SK-N-MC (cell line): ENCODE measurements at regions not wholly inside any gene's neighbourhood (a gene's known extent, or its start where the extent isn't known, plus 50 kb on each side); places are given as distances from the start of the nearest gene placed in this dataset.
A peak's percentile ranks its signal among the peaks of the same experiment; 100 is the strongest.

Experiments used
- DNase-seq: peaks from one replicate; pipeline ENCODE4 v3.0.0-alpha.2; 2011; ENCODE audit warnings: low read depth, low spot score
- H3K27ac ChIP-seq: fragments of 200-600 bp; sonication (generic); 2 replicates; pipeline ENCODE4 v1.5.1; 2016; ENCODE audit warnings: mixed run types
- H3K36me3 ChIP-seq: fragments of 200-600 bp; sonication (generic); 2 replicates; pipeline ENCODE4 v1.6.1; 2017; ENCODE audit warnings: antibody characterized with exemption, low read length, mixed read lengths; ENCODE audit not compliant: insufficient read depth
- H3K4me3 ChIP-seq: fragments of 200-600 bp; sonication (generic); 2 replicates; pipeline ENCODE4 v1.5.1; 2016
- H3K9ac ChIP-seq: fragments of 200-600 bp; sonication (generic); 2 replicates; pipeline ENCODE4 v1.8.0; 2017; ENCODE audit warnings: mixed run types, mixed read lengths; ENCODE audit not compliant: insufficient read length
- H3K9me3 ChIP-seq: fragments of 200-600 bp; sonication (generic); 2 replicates; pipeline ENCODE4 v1.6.1; 2017; ENCODE audit warnings: low read depth, mild to moderate bottlenecking, antibody characterized with exemption, low read length, moderate library complexity, mixed read lengths
- EZH2 ChIP-seq: fragments of 200-600 bp; sonication (generic); IDR thresholded peaks from one replicate; pipeline ENCODE4 v1.6.1; 2017; ENCODE audit warnings: antibody characterized with exemption
- FOXP2 ChIP-seq: optimal IDR thresholded peaks from 2 replicates; pipeline ENCODE3; 2011; ENCODE audit warnings: mild to moderate bottlenecking, moderate library complexity; ENCODE audit not compliant: insufficient read depth; ENCODE audit errors: extremely low read length, control extremely low read depth
- POLR2AphosphoS5 ChIP-seq: IDR thresholded peaks from 2 replicates; pipeline ENCODE4 v1.6.1; 2012; ENCODE audit warnings: mild to moderate bottlenecking, low read depth, low read length, borderline replicate concordance

GRCh38 chr6:55659304-55659703, 80.3 kb upstream of the HMGCLL1 start:
- Histone ChIP-seq H3K27ac (no peak overlapping the region; the same call in 1 of the 2 replicates), H3K36me3 (no peaks in the 10 kb centered on the region), H3K9me3 (peaks cover 6% of the 10 kb centered on the region; the same call in 1 of the 2 replicates), H3K4me3 (no peak overlapping the region; the same call in 1 of the 2 replicates), H3K9ac (no peak overlapping the region)
- peak; percentile 56 for DNase-seq
- peak; percentile 71; the same call in 1 of the 2 replicates for TF ChIP-seq POLR2AphosphoS5
- TF ChIP-seq FOXP2, result no peak

- DNase-seq, result no peak
- no peaks in the 10 kb centered on the region for H3K36me3 ChIP-seq
- no peak overlapping the region for H3K27ac ChIP-seq
- TF ChIP-seq EZH2 (no peak), FOXP2 (no peak), POLR2AphosphoS5 (no peak)
- H3K9ac ChIP-seq, result no peak overlapping the region
- H3K4me3 ChIP-seq, result no peak overlapping the region
- no peaks in the 10 kb centered on the region for H3K9me3 ChIP-seq
Measured at GRCh38 chr6:55654445-55654844, 75.5 kb upstream of the HMGCLL1 start.

- Histone ChIP-seq H3K9ac (no peak overlapping the region), H3K36me3 (no peaks in the 10 kb centered on the region), H3K9me3 (no peaks in the 10 kb centered on the region), H3K27ac (no peak overlapping the region), H3K4me3 (no peak overlapping the region)
- TF ChIP-seq POLR2AphosphoS5 (no peak), EZH2 (no peak), FOXP2 (no peak)
- DNase-seq, result no peak
Measured at GRCh38 chr6:55652429-55652828, 73.4 kb upstream of the HMGCLL1 start.

GRCh38 chr6:55651015-55651414, 72.0 kb upstream of the HMGCLL1 start:
- DNase-seq, result no peak
- Histone ChIP-seq H3K4me3 (no peak overlapping the region), H3K9me3 (no peaks in the 10 kb centered on the region), H3K27ac (no peak overlapping the region), H3K9ac (no peak overlapping the region), H3K36me3 (no peaks in the 10 kb centered on the region)
- TF ChIP-seq POLR2AphosphoS5, result no peak
- TF ChIP-seq FOXP2, result no peak
- no peak for TF ChIP-seq EZH2

GRCh38 chr6:55643861-55644260, 64.9 kb upstream of the HMGCLL1 start:
- no peak overlapping the region for H3K27ac ChIP-seq
- TF ChIP-seq FOXP2 (no peak), POLR2AphosphoS5 (no peak), EZH2 (no peak)
- no peaks in the 10 kb centered on the region; the same call in 1 of the 2 replicates for H3K9me3 ChIP-seq
- H3K4me3 ChIP-seq, result no peak overlapping the region
- DNase-seq, result no peak
- no peaks in the 10 kb centered on the region for H3K36me3 ChIP-seq
- H3K9ac ChIP-seq, result no peak overlapping the region

GRCh38 chr6:55642366-55642765, 63.4 kb upstream of the HMGCLL1 start:
- TF ChIP-seq POLR2AphosphoS5 (no peak), EZH2 (no peak), FOXP2 (no peak)
- Histone ChIP-seq H3K9ac (no peak overlapping the region), H3K4me3 (no peak overlapping the region), H3K27ac (no peak overlapping the region), H3K36me3 (no peaks in the 10 kb centered on the region), H3K9me3 (no peaks in the 10 kb centered on the region; the same call in 1 of the 2 replicates)
- no peak for DNase-seq

GRCh38 chr6:55636406-55637102, 57.6 kb upstream of the HMGCLL1 start:
- H3K9me3 ChIP-seq, result no peaks in the 10 kb centered on the region
- H3K4me3 ChIP-seq, result peak overlapping the region; percentile 3; the same call in 1 of the 2 replicates
- H3K9ac ChIP-seq, result no peak overlapping the region
- peak; percentile 52 for DNase-seq
- TF ChIP-seq FOXP2 (no peak), POLR2AphosphoS5 (no peak), EZH2 (no peak)
- no peaks in the 10 kb centered on the region for H3K36me3 ChIP-seq
- peak overlapping the region; percentile 60; the same call in 1 of the 2 replicates for H3K27ac ChIP-seq

- H3K36me3 ChIP-seq, result no peaks in the 10 kb centered on the region
- peak overlapping the region; percentile 66; the same call in 1 of the 2 replicates for H3K27ac ChIP-seq
- H3K9me3 ChIP-seq, result no peaks in the 10 kb centered on the region
- no peak for TF ChIP-seq FOXP2
- TF ChIP-seq EZH2, result no peak
- TF ChIP-seq POLR2AphosphoS5, result no peak
- peak overlapping the region; percentile 26; the same call in 1 of the 2 replicates for H3K4me3 ChIP-seq
- DNase-seq, result no peak
- no peak overlapping the region for H3K9ac ChIP-seq
Measured at GRCh38 chr6:55633471-55633870, 54.5 kb upstream of the HMGCLL1 start.

- Histone ChIP-seq H3K27ac (no peak overlapping the region), H3K9ac (no peak overlapping the region), H3K9me3 (no peaks in the 10 kb centered on the region), H3K36me3 (no peaks in the 10 kb centered on the region), H3K4me3 (no peak overlapping the region)
- no peak for TF ChIP-seq FOXP2
- TF ChIP-seq POLR2AphosphoS5, result no peak
- no peak for TF ChIP-seq EZH2
- no peak for DNase-seq
Measured at GRCh38 chr6:55632953-55633352, 54.0 kb upstream of the HMGCLL1 start.
